Stimulated activated CD8-positive, alpha-beta memory T cell treated with anti-CD3 and anti-CD28 coated beads, Interleukin-4, amount 100 ng/mL, for 1 hour (primary cell): ENCODE measurements at regions not wholly inside any gene's neighbourhood (a gene's known extent, or its start where the extent isn't known, plus 50 kb on each side); places are given as distances from the start of the nearest gene placed in this dataset.

Source experiments
- DNase-seq, 2 donors: peaks; one replicate each; pipeline ENCODE4 v3.0.0-alpha.2; 2020; ENCODE audit warnings: low read depth in 2 of 2, low spot score in 1 of 2

GRCh38 chr13:30128095-30128494 is 179.3 kb downstream of the KATNAL1 start:
- no peak for DNase-seq

GRCh38 chr13:30126903-30127428 is 180.4 kb downstream of the KATNAL1 start:
- no peak for DNase-seq

DNA sequence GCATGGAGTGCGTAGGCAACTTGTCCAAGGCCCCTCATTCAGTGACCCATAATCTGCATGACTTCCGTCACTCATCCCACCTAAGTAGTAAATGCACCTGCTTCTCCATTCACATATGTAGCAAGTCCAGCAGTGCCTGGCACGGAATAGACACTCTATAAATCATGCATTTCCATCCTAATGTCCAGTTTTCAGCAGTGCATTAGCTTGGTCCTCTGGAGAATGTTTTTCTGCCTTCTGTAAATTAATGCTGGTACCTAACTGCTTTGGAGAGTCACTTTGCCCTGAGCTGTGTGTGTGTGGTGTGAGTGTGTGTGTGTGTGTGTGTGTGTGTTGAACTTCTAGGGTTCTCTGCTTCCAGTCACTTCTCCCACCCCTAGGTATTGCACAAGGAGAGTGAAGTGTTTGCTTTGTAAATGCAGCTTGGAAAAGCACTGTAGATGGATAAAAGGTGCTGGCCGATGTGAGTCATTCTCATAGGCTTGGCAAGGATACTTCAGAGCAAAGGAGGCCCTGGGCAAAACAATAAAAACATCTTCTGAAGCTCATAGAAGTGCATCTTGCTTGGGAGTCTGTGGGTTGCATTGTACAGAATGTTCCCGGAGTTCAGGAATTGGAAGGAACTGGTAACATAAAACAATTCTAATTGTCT is 181.8 kb downstream of the KATNAL1 start:
- DNase-seq, result no peak

- no peak for DNase-seq
These were observed 183.1 kb downstream of the KATNAL1 start for GRCh38 chr13:30124131-30124768.

DNA sequence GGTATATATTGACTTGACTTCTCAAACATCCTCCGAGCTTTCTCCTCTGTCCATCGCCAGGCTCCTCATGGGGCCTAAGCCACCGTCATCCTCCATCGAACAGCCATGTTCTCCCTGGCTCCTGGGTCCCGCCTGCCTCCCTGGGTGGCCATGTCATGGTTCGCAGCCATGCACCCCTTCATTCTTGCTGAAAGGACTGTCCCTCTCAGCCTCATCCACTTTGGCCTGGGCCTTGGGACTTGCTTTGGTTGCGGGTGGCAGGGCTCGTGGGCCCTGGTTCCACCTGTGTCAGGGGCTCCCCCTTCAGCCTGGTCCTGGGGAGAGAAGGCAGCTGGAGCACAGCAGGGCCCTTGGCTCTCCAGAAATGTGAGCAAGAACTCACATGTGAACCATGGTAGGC is 183.8 kb downstream of the KATNAL1 start:
- no peak for DNase-seq

- DNase-seq, result no peak
These were observed 185.7 kb downstream of the KATNAL1 start for GRCh38 chr13:30121666-30122065.

- no peak for DNase-seq
These were observed 186.1 kb downstream of the KATNAL1 start for GRCh38 chr13:30121244-30121643.

DNA sequence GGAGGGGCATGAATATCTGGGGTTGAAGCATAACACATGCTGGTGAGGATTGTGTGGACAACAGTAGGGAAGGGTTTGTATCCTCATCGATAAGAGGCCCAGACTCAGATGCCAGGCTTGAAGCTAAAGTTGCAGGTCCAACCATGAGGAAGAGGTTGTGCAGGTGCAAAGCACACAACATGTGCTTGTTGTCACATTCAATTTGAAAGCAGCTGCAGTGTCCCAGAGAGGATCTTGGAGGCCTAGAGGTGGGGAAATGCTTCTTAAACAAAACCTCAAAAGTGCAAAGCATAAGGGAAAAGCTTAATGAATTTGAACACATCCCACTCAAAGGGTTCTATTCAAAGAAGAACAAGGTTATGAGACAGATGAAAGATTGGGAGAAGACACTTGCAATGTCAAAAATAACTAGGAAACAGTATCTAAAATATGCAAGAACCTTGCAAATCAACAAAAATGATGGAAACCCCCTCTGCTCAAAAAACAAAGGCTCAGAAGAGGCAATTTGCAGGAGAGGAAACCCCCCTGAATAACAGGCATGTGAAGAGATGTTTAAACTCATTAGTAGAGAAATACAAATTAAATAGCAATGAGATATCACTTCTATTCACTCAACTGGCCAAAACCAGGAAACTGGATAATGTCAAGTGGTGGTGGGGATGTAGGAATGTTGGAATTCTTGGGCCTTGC is 187.1 kb downstream of the KATNAL1 start:
- DNase-seq, result no peak

- no peak for DNase-seq
These were observed 187.9 kb downstream of the KATNAL1 start for GRCh38 chr13:30119476-30119875.

GRCh38 chr13:30116379-30116778 is 191.0 kb downstream of the KATNAL1 start:
- DNase-seq, result no peak

DNA sequence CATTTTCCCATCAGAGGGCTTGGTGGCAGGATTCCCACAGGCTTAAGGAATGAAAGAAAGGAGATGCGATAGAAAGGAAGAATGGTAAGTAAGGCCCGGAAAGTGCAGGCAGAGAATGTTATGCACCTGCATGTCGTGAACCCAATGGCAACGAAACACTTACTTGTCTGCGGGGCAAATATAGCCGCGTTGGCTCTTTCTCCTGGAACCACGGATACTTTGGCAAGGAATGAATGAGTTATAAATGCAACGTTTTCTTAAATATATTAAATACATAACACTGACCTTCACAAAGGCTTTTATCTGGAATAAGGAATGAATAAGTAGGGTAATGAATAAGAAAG is 192.1 kb downstream of the KATNAL1 start:
- no peak for DNase-seq

DNA sequence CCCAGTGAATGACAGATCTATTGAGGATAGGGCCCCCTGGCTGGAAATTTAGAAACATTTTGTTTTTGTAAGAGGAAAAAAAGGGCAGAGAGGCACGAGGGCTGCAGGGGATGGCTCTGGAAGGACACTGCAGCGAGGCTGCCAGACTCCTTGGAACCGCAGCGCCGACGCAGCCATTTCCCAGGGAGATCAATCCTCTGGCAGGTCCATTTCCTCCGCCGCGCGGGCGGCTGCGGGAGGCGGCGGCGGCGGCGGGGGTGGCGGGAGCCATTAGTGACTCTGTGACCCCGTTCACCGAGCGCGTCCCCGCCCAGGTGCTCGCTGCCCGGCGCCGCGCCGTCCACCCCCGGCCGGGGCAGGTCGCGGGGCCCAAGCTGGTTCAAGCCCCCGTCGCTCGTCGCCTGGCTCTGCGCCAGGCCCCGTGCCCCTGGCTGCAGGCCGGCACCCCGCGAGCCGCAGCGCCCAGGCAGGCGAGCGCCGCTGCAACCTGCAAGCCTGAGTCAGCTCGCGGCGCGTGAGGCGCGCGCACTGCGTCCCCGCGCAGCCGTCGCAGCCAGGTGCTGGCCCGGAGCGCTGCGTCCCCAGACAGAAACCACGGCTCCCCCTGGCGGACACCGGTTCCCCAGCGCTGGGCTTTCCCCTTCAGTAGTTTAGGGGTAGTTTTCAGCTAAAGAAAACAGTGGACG is 192.6 kb downstream of the KATNAL1 start:
- DNase-seq, result peak; percentile 90 to 91

GRCh38 chr13:30113983-30114570 is 193.3 kb downstream of the KATNAL1 start:
- no peak for DNase-seq

- no peak for DNase-seq
These were observed 193.8 kb downstream of the KATNAL1 start for GRCh38 chr13:30113551-30113950.

DNA sequence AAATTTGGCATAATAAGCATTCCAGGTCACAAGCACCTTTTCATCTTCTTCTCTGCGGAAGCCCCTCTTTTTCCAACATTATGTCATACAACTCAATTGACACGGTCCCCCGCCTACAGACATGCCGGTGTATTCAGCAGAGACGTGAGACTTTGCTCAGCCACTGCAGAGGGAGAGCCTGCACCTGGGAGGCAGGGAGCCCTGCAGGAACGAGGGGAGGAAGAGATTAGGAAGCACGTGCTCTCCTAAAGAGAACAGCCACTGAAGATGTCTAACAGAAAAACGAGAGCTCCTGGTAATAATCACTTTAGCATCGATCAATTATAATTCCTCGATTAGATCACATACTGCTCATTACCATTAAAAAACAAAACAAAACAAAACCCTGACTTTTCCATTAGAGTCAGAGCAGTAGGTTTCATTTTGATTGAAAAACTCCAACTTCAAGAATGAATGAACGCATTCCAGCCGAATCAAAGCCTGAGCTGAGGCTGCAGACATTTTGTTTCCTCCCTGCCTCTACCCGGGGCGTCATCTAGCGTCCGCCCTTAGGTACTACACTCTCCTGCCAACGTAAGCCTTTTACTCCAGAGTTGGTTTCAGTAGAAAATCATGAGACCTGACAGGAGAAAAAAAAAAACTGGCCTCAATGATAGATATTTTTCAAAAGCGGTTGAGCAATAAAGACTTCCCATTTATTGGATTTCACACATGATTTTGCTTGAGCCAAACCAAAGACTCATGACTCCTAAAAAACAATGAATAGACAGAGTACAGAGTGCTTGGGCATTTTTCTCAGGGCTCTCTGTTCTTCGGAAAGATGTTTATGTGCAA is 194.5 kb downstream of the KATNAL1 start:
- peak; percentile 47 to 61 for DNase-seq

- DNase-seq, result no peak
These were observed 195.5 kb downstream of the KATNAL1 start for GRCh38 chr13:30111810-30112209.

DNA sequence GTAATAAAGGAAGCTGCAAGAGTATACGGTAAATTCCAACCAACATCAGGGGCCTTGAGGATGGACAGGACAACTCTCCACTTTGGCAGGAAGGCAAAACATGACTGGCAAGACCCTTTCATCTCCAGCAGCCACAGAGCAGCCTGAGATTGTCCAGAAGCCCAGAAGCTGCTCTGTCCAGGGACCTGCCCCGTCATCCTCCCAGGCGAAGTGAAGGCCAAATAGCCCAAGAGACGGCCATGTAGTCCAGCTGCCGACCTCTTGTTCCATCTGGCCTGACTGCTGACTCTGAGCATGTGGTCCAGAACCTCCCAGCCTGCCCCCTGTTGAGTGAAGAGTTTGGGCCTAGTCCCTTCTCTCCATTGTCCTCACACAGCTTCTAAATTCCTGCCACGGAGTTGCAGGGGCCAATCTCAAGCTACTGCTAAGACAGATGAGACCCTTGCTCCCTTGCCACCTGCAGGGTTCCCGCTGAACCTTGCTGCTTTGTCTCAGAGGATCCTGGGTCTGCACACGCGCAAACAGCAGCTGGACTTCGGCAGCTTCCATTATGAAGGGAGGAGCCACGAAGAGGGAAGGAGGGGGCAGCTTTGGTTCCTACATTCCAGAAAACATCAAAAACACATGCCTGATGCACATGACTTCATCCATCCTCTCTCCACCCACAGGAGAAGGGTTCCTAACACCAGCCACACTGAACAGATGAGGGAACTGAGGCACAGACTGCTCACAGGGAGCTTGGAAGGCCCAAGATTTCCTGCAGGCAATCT is 196.9 kb downstream of the KATNAL1 start:
- DNase-seq, result no peak

DNA sequence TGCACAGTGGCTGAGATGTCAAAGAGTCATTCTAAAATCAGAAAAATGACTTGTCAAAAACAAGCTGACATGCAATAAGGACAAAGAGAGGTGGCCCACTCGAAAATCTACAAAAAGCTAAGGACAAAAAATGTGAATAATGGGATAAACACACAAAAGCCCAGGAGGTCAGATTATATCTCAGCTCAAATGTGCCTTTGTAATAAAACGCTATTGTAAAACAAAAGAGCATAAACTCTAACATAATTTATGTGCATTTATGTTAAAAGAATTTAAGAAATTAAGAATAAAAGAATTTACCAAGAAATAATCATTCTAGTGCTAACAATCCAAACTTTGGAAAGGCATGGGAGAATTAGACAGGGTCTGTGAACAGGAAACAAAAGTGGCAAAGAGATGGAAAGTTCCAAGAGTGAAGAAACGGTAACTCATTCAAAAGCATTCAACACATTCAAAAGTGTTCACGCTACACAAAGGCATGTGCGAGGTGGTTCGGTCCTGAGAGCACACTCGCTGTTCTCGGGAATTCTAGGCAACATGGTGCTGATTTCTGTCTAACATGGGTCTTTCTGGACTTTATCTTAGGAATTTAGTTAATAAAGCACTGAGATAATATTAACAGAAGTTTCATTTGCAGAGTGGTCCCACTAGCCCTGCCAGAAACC is 197.7 kb downstream of the KATNAL1 start:
- no peak for DNase-seq

GRCh38 chr13:30108913-30109237 is 198.5 kb downstream of the KATNAL1 start:
- DNase-seq, result no peak
